COLO668 (cell line): ENCODE measurements at regions not wholly inside any gene's neighbourhood (a gene's known extent, or its start where the extent isn't known, plus 50 kb on each side); places are given as distances from the start of the nearest gene placed in this dataset.

Experiments used
- DNase-seq: peaks from one replicate; lab custom pipeline; 2025; ENCODE audit not compliant: unreplicated experiment; lab: John Stamatoyannopoulos, UW

- no peak for DNase-seq
Observed at GRCh38 chrX:115487608-115488007, 73.4 kb upstream of the PLS3 start.

- DNase-seq = no peak
Observed at GRCh38 chrX:115490814-115491213, 70.2 kb upstream of the PLS3 start.

DNA sequence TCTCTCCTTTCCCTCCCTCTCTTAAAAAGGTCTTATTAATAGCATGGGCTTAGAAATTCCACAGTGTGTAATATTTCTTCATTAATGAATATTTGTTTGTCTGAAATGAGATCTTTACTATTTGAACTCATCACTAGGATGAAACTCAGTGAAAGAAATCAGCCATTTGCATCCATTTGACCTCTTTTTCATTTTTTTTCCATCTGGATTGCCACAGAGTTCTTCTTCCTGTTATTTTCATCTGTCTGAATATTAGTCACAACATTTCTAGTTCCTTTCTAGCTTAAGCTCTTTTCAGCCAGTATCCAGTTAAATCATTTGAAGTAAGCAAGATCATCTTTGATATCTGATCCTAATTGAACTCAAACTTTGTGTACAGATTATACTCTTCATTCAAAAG lies 69.2 kb upstream of the PLS3 start:
- DNase-seq = no peak

DNA sequence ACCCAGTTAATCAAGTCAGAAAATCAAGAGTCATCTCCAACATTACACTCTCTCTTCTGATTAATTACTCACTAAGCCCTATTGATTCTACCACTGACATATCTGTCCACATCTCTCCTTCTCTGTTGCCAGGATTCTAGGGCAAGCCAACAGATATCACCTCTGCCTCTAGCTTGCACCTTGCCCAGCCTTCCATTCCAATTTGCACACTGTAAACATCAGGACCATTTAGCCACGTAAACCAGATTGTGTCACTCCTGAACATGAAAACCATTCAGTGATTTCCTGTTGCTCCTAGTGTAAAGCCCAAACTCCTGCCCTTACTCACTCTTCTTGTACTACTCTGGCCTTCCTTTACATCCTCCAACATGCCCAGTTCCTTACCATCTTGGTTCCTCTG lies 68.0 kb upstream of the PLS3 start:
- no peak for DNase-seq

GRCh38 chrX:115494161-115494560 lies 66.8 kb upstream of the PLS3 start:
- no peak for DNase-seq

DNA sequence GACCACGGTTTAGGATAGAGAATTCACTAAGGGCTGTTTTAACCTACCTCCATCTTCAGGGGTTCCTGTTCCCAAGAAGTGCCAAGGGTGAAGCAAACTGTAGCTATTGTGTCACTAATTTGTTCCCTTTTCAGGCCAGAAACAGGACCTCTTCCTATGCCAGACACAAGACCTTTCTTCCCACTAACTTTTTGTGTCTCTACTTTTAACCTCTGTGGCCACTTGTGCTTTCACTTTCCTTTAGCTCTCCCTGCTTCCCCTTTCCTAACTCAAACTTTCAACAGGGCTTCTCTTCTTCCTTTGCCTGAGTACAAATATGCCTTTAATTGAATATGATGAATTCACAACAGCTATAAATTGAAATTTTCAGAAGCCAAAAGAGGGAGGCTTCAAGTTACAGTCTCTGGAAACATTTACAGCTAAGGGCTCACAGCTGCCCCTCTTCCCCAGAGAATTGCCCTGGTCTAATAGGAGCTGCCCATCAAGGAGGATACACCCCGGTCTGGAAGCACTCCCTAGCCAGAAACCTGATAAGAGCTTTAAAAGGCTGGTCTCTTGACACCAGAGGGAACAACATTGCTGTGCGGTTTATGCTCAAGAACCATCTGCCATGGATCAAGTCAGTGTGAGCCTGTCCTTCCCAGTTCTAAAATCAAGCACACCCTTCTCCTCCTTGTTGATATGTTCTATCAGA lies 61.7 kb upstream of the PLS3 start:
- DNase-seq = no peak

DNA sequence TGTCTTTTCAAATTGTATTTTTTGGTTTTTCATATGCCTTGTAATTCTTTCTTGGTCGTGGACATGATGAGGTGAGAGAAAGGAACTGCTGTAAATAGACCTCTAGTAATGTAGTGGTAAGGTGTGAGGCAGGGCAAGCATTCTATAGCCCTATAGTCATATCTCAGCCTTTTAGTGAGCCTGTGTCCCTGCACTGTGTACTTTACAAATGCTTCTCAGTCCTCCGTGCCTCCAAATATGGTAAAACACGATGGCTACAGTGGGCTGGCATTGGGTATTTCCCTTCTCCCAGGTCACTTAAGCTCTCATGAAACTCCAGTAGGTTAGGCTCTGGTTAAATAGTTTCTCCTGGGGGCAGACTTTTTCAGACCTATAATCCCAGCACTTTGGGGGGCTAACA lies 57.9 kb upstream of the PLS3 start:
- DNase-seq = no peak

DNA sequence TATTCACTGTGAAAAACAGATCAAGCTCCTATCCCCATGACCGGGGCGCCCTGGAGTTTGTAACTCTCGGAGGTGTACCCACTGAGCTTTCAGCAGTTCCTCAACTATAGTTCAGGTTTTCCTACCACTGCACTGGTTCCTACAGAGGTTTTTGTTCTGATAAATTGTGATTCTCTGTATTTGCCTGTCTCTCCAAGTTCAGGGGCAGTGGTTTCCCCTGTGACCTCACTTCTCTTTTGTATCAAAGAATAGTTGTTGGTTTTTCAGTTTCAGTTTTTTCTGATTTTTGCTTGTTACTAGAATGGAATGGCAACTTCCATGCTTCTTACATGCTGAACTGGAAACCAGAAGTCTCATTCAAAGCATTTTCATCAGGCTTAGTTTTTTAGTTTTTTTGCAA lies 56.8 kb upstream of the PLS3 start:
- DNase-seq = no peak
